Neuronal stem cell (in vitro differentiated cells): ENCODE measurements at regions not wholly inside any gene's neighbourhood (a gene's known extent, or its start where the extent isn't known, plus 50 kb on each side); places are given as distances from the start of the nearest gene placed in this dataset.
"Not testable (repeated sequence)": the region's sequence is repeated elsewhere in the genome, so short reads cannot be mapped to it uniquely, and the experiment has no call there.

ENCODE experiments used
- DNase-seq: peaks from one replicate; pipeline ENCODE4 v3.0.0-alpha.2; 2013; ENCODE audit warnings: low spot score
- H2AFZ ChIP-seq: one replicate; pipeline ENCODE4 v1.6.1; 2013; ENCODE audit warnings: mild to moderate bottlenecking, low read length, inconsistent platforms
- H2AK5ac ChIP-seq: 2 replicates; pipeline ENCODE4 v1.6.1; 2013; ENCODE audit warnings: low read depth, mild to moderate bottlenecking, inconsistent platforms, low read length, moderate library complexity, mixed read lengths
- H2BK120ac ChIP-seq: 2 replicates; pipeline ENCODE4 v1.6.1; 2013; ENCODE audit warnings: low read depth, mild to moderate bottlenecking, inconsistent platforms, low read length, moderate library complexity, mixed read lengths
- H2BK12ac ChIP-seq: one replicate; pipeline ENCODE4 v1.6.1; 2013; ENCODE audit warnings: low read length, inconsistent platforms
- H2BK15ac ChIP-seq: 2 replicates; pipeline ENCODE4 v1.6.1; 2013; ENCODE audit warnings: mild to moderate bottlenecking, low read length, inconsistent platforms, mixed read lengths
- H2BK5ac ChIP-seq: one replicate; pipeline ENCODE4 v1.6.1; 2013; ENCODE audit warnings: inconsistent platforms, mild to moderate bottlenecking, low read length, moderate library complexity
- H3K14ac ChIP-seq: one replicate; pipeline ENCODE4 v1.6.1; 2013; ENCODE audit warnings: low read length, inconsistent platforms
- H3K18ac ChIP-seq: 2 replicates; pipeline ENCODE4 v1.6.1; 2013; ENCODE audit warnings: low read length, inconsistent platforms
- H3K23ac ChIP-seq: 2 replicates; pipeline ENCODE4 v1.6.1; 2013; ENCODE audit warnings: low read depth, mild to moderate bottlenecking, mixed read lengths, low read length, inconsistent platforms; ENCODE audit not compliant: poor library complexity
- H3K27ac ChIP-seq: replicated peaks from 3 replicates; pipeline ENCODE4 v1.5.1; 2013; ENCODE audit warnings: low read length, inconsistent platforms
- H3K27me3 ChIP-seq, 3 experiments: 2 replicates each; pipeline ENCODE4 v1.6.1; 2013; ENCODE audit warnings: low read length in 3 of 3, mild to moderate bottlenecking in 2 of 3, inconsistent platforms in 1 of 3, low read depth in 1 of 3, mixed read lengths in 1 of 3, moderate library complexity in 1 of 3; ENCODE audit not compliant: control insufficient read depth in 3 of 3, insufficient read depth in 3 of 3
- H3K36me3 ChIP-seq, 2 donors: replicated peaks in 1 of 2; 2 replicates each; pipeline ENCODE4 v1.6.1; 2013; ENCODE audit warnings: low read length in 2 of 2; ENCODE audit not compliant: control insufficient read depth in 2 of 2, insufficient read depth in 2 of 2
- H3K4ac ChIP-seq: 2 replicates; pipeline ENCODE4 v1.6.1; 2013; ENCODE audit warnings: inconsistent platforms, mild to moderate bottlenecking, low read length, moderate library complexity
- H3K4me1 ChIP-seq, 2 donors: 1 replicate in 1 of 2; 2 replicates in 1 of 2; pipeline ENCODE4 v1.6.1; 2013; ENCODE audit warnings: low read length in 2 of 2, low read depth in 1 of 2; ENCODE audit not compliant: control insufficient read depth in 2 of 2, insufficient read depth in 1 of 2
- H3K4me2 ChIP-seq: one replicate; pipeline ENCODE4 v1.6.1; 2013; ENCODE audit warnings: mild to moderate bottlenecking, low read length, inconsistent platforms; ENCODE audit not compliant: insufficient read depth, poor library complexity, severe bottlenecking
- H3K4me3 ChIP-seq, 2 donors: 2 replicates each; pipeline ENCODE4 v1.5.1; 2013; ENCODE audit warnings: low read length in 2 of 2, mild to moderate bottlenecking in 2 of 2, inconsistent platforms in 1 of 2, moderate library complexity in 1 of 2
- H3K79me1 ChIP-seq: one replicate; pipeline ENCODE4 v1.6.1; 2013; ENCODE audit warnings: low read depth, mild to moderate bottlenecking, inconsistent platforms, low read length, moderate library complexity
- H3K9ac ChIP-seq: one replicate; pipeline ENCODE4 v1.6.1; 2013; ENCODE audit warnings: mild to moderate bottlenecking, low read depth, low read length, inconsistent platforms; ENCODE audit not compliant: poor library complexity
- H3K9me3 ChIP-seq, 2 donors: replicated peaks in 1 of 2; 2 replicates each; pipeline versions ENCODE3 to v1.6.1; 2013; ENCODE audit warnings: low read length in 2 of 2, mild to moderate bottlenecking in 2 of 2, inconsistent platforms in 1 of 2, low read depth in 1 of 2, mixed read lengths in 1 of 2, moderate library complexity in 1 of 2; ENCODE audit not compliant: control insufficient read depth in 2 of 2, insufficient read depth in 1 of 2
- H4K8ac ChIP-seq: one replicate; pipeline ENCODE4 v1.6.1; 2013; ENCODE audit warnings: low read depth, mild to moderate bottlenecking, inconsistent platforms, low read length, moderate library complexity
- H4K91ac ChIP-seq: one replicate; pipeline ENCODE4 v1.6.1; 2013; ENCODE audit warnings: low read length, low read depth, mild to moderate bottlenecking, inconsistent platforms; ENCODE audit not compliant: poor library complexity
- WGBS, 2 donors: extraction: QIAGEN DNeasy Blood & Tissue Kit; methylation state at CpG; one replicate each; pipeline ENCODE4 v1.1.7; 2013; ENCODE audit warnings: missing lambda C conversion rate in 2 of 2, mixed read lengths in 1 of 2; ENCODE audit not compliant: insufficient read length in 2 of 2, insufficient replicate concordance in 1 of 2; ENCODE audit errors: extremely low coverage in 2 of 2; 5-methylcytosine and 5-hydroxymethylcytosine counted together

- Histone ChIP-seq H3K36me3 (no peaks in the 10 kb centered on the region), H2AK5ac (no peak overlapping the region), H2BK15ac (no peak overlapping the region), H3K4me3 (no peak overlapping the region), H3K4ac (no peak overlapping the region), H3K4me1 (no peaks in the 10 kb centered on the region), H3K79me1 (no peaks in the 10 kb centered on the region), H3K23ac (no peak overlapping the region), H2AFZ (no peak overlapping the region), H2BK12ac (no peak overlapping the region), H4K8ac (no peak overlapping the region), H2BK120ac (no peak overlapping the region), H3K27ac (no peak overlapping the region), H3K4me2 (no peak overlapping the region), H2BK5ac (no peak overlapping the region), H3K27me3 (no peaks in the 10 kb centered on the region), H4K91ac (no peak overlapping the region), H3K18ac (no peak overlapping the region), H3K9ac (no peak overlapping the region), H3K9me3 (no peaks in the 10 kb centered on the region), H3K14ac (no peak overlapping the region)
- DNase-seq = no peak
- WGBS, 2 donors = no CpG with 5 or more reads among the region's 1 CpG
Observed at GRCh38 chr13:66154354-66154753, 1075.8 kb downstream of the PCDH9 start.

DNA sequence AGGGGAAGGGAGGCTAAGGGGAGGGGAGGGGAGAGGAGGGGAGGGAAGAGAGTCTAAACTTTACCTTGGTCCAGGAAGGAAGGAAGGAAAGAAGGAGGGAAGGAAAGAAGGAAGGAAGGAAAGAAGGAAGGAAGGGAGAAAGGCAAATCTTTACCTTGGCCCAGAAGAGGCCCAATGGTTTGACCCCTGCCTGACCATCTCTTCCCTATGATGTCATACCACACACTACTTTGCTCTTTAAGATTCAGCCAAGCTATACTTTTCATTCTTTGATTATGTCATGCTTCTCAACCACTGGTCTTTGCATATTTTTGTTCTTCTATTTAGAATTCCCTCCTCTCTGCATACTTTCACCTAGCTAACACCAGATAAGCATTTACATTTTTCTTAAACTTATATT, 1077.5 kb downstream of the PCDH9 start:
- Histone ChIP-seq H4K91ac (no peak overlapping the region), H3K9ac (no peak overlapping the region)

DNA sequence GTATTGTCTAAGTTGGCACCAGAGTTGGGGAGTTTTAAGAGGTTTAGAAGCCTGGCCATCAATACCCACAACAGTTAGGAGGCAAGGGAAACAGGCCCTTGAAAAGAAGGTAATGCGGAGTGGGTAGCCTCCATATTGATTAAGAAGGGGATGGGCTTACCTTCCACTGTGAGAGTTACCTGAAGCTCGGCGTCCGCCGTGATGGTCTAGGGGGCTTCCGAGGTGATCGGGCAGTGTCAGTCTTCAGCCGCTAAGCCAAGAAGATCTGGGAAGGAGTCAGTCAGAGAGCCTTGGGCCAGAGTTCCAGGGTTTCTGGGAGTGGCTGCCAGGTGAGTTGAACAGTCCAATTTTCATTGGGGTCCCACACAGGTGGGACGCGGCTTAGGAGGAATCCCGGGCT, 1085.8 kb downstream of the PCDH9 start:
- not testable (repeated sequence) for H3K18ac ChIP-seq, H2BK12ac ChIP-seq, H2AK5ac ChIP-seq, H3K27me3 ChIP-seq, H3K23ac ChIP-seq, H3K4ac ChIP-seq, H3K4me1 ChIP-seq, H3K27ac ChIP-seq, H3K79me1 ChIP-seq, H2BK15ac ChIP-seq, H2AFZ ChIP-seq, H3K36me3 ChIP-seq, DNase-seq, H3K9ac ChIP-seq, H3K4me3 ChIP-seq, H4K8ac ChIP-seq, H4K91ac ChIP-seq, H2BK120ac ChIP-seq, H3K4me2 ChIP-seq, H2BK5ac ChIP-seq, H3K9me3 ChIP-seq, H3K14ac ChIP-seq
- no CpG with 5 or more reads among the region's 11 CpGs for WGBS, 2 donors

More for the DNA sequence above, 1077.5 kb downstream of the PCDH9 start:
- Histone ChIP-seq H3K14ac (no peak overlapping the region), H3K4me1 (no peaks in the 10 kb centered on the region), H2BK12ac (no peak overlapping the region), H3K79me1 (no peaks in the 10 kb centered on the region), H2AFZ (no peak overlapping the region), H3K4ac (no peak overlapping the region), H2BK120ac (no peak overlapping the region), H2BK15ac (no peak overlapping the region), H3K27me3 (no peaks in the 10 kb centered on the region), H2BK5ac (no peak overlapping the region), H3K18ac (no peak overlapping the region), H3K36me3 (no peaks in the 10 kb centered on the region), H3K23ac (no peak overlapping the region), H4K8ac (no peak overlapping the region), H2AK5ac (no peak overlapping the region), H3K4me2 (no peak overlapping the region), H3K9me3 (no peaks in the 10 kb centered on the region), H3K27ac (no peak overlapping the region), H3K4me3 (no peak overlapping the region)
- DNase-seq = no peak

DNA sequence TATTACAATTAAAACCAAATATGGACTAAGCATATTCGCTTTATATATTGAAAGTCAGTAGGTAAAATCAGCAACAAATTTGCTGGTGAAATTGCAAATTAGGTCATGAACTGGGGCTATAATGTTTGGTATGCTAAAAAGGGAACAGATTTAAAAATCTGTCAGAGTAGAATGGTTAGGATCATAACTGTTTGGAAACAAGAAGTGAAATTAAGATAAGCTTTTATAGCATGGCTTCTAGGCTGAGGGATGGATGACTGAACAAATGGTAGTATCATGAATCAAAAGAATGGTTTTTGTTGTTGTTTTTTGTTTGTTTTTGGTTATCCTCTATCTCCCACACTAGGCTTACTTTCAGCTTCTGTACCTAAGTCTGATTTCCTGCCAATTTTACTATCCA, 1090.4 kb downstream of the PCDH9 start:
- Histone ChIP-seq H3K36me3 (no peaks in the 10 kb centered on the region), H4K91ac (no peak overlapping the region), H3K79me1 (no peaks in the 10 kb centered on the region), H4K8ac (no peak overlapping the region), H3K4me3 (no peak overlapping the region), H3K9ac (no peak overlapping the region), H2BK5ac (no peak overlapping the region), H2AFZ (no peak overlapping the region), H3K4me2 (no peak overlapping the region), H2AK5ac (no peak overlapping the region), H3K4ac (no peak overlapping the region), H2BK12ac (no peak overlapping the region), H2BK15ac (no peak overlapping the region), H3K18ac (no peak overlapping the region), H3K14ac (no peak overlapping the region), H3K23ac (no peak overlapping the region), H2BK120ac (no peak overlapping the region), H3K4me1 (no peaks in the 10 kb centered on the region), H3K9me3 (no peaks in the 10 kb centered on the region), H3K27ac (no peak overlapping the region), H3K27me3 (no peaks in the 10 kb centered on the region)
- no CpG with 5 or more reads among the region's 1 CpG for WGBS, 2 donors
- no peak for DNase-seq
